ENCODE measurements at regions not wholly inside any gene's neighbourhood (a gene's known extent, or its start where the extent isn't known, plus 50 kb on each side); places are given as distances from the start of the nearest gene placed in this dataset.
"Not testable (repeated sequence)": the region's sequence is repeated elsewhere in the genome, so short reads cannot be mapped to it uniquely, and the experiment has no call there.

GRCh38 chr13:67439365-67439764 lies 209.2 kb upstream of the PCDH9 start:
- DNase-seq = no peak
- no peak for ATAC-seq

- DNase-seq (no peak), ATAC-seq (no peak)
Observed at GRCh38 chr13:67438465-67438864, 208.3 kb upstream of the PCDH9 start.

GRCh38 chr13:67437244-67437643 lies 207.1 kb upstream of the PCDH9 start:
- DNase-seq = no peak
- no peak for ATAC-seq

GRCh38 chr13:67421475-67421874 lies 191.3 kb upstream of the PCDH9 start:
- DNase-seq = no peak
- no peak for ATAC-seq

DNA sequence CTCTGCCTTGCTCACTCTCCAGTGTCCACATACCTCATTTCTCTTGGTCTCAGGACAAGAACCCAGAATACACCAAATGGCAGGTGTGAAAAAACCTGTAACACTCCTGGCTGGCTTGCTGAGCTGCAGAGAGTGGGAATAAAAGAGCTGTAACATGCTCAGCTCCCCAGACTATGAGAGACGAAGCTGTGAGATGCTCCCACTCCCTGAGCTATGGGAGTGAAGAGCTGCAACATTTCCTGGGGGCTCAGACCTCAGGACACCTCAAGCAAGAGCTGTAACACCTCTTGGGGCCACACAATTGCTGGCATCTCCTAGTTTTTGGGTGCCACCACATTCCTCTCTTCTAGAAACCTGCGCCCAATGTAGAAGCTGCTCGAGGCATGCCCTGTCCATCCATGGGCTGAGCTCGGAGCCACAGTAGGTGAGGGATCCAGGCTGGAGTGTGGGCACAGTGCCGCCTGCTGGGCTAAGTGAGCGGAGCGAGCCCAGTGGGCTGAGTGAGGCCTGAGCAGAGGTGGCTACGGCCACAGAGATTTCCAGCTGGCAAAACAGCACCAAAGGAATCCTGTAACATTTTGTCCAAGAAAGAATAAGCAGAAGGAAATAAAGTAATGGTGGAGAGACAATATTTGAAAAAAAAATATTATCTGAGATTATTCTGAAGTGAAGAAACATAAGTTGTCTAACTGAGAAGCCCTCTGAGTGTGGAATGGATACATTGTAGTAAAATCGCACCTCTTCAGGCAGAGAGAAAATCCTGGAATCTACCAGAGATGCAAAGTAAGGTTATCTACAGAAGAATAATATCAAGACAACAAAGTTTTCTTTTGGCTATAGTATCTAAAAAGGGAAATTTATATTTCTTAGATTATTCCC lies 186.2 kb upstream of the PCDH9 start:
- peak; percentile 49 for ATAC-seq
- no peak for DNase-seq

DNA sequence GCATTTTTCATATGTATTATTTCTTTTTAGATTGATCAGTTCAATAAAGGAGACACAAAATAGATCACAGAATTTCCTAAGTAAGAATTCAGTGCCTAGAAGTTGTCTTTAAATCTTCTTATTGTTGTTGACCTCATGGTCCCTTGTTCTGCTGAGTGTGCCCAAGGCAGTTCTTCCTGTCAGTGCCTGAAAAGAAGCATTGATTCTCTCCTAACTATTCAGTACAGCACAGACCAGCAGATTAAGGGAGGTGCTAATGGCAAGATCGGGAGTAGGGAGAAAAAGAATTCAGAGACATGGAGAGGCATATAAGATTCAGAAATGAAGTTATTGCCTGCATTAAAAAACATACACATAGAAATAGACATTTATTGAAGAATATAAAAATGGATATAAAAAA lies 180.5 kb upstream of the PCDH9 start:
- ATAC-seq (no peak), DNase-seq (no peak)

DNA sequence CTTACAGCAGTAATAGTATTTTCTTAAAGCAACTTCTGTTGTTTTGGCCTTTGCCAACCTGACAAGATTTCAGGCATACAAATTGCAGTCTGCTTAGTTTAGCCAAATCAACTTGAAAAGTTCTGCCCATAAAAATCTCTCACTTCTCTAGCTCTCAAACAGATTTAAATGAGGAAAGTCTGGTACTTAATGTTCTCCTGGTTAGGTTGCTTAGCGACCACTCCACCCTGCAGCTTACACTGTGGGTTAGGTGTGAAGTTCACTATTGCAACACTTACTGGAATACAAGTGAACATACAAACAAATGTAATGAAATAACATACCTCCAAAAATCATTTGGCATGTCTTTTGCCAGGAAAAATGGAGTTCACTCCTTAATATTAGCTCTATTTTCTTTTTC lies 178.7 kb upstream of the PCDH9 start:
- DNase-seq (no peak), ATAC-seq (no peak)

DNA sequence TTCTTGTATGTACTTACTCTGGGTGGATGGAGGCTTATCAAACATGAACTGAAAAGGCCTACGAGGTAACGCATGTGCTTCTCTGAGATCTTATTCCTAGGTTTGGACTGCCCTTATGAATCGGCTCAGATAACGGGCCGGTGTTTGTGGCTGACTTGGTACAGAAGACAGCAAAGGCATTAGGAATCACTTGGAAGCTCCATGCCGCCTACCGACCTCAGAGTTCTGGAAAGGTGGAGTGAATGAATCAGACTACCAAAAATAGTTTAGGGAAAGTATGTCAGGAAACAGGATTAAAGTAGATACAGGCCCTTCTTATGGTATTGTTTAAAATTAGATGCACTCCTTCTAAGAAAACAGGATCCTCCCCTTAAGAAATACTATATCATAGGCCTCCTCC lies 172.4 kb upstream of the PCDH9 start:
- DNase-seq (no peak), ATAC-seq (no peak)

DNA sequence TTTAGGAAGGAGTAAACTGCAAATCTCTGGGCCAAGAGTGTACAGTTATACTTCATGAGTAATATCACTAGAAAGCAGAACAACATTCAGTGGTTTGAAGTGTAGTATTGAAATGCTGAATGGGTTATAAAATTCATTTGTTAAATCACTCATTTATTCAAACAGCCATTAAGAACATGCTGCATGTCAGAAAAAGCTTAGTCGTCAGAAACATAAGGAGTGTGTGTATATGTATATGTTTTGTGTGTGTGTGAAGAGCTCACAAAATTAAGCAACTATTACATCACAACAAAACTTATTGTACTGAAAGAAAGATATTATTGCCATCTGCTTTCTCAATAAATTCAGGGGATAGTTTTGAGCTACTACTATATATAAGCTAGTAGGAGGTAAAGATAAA lies 165.4 kb upstream of the PCDH9 start:
- DNase-seq (no peak), ATAC-seq (no peak)

GRCh38 chr13:67392014-67392413 lies 161.9 kb upstream of the PCDH9 start:
- no peak for ATAC-seq
- no peak for DNase-seq

DNA sequence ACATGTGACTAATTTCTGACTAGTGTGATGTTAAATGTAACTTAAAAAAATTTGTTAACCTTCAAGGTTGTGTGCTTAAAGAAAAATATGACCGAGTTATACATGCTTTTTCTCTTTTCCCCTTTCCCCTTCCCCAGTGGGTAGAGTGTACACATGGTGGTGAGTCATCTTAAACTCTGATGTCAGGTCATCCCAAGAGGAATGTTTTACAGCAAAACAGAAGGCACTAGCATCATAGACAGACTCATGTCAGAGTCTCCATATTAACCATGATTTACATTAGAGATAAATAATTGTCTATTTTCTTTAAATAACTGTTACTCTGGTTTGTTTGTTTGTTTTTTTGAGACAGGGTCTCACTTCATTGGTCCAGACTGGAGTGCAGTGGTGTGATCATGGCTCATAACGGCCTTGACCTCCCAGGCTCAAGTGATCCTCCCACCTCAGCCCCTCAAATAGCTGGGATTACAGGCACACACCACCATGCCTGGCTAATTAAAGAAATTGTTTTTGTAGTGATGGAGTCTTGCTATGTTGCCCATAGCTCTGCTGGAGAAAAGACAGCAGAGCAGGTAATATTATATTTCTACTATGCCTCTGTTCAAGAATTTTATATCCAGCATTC lies 160.4 kb upstream of the PCDH9 start:
- no peak for ATAC-seq
- no peak for DNase-seq

- DNase-seq (no peak), ATAC-seq (no peak)
Observed at GRCh38 chr13:67389171-67389570, 159.0 kb upstream of the PCDH9 start.

- DNase-seq = not testable (repeated sequence)
Observed at GRCh38 chr13:67383109-67383757, 153.1 kb upstream of the PCDH9 start.

DNA sequence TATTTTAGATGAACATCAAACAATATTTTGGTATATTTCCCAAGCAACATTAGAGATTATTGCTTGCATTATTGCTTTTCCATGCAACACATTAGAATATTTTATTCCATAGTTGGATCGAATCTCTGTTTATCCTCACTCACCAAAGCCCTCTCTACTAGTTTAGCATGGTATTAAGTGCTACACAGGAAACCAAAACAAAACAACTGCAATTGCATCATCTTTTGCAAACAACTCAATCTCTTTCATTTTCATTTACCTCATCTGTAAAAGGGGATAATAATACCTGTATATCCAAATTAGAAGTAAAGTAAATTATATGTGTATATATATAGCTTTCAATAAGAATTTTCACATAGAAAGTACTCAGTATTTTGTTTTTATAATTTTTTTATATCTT lies 147.8 kb upstream of the PCDH9 start:
- ATAC-seq (no peak), DNase-seq (no peak)

More at GRCh38 chr13:67383109-67383757, 153.1 kb upstream of the PCDH9 start:
- not testable (repeated sequence) for ATAC-seq

DNA sequence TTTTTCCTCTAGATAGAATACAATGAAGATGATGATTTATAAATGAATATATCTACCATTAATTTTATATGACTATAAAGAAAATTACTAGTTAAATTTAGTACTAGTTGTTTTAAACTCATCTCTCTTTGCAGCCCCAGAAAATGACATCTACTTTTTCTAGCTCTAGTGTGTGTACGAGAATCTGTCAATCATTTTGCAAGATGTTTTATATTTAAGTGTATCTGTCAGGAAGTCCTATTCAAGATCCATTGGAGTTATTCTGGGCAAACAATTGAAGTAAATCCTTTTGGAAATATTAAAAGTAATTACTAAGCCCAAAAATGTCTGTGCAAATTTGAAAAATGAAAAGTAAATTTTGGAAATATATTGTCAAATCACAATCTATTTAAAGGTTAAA lies 144.3 kb upstream of the PCDH9 start:
- ATAC-seq = no peak
- no peak for DNase-seq

DNA sequence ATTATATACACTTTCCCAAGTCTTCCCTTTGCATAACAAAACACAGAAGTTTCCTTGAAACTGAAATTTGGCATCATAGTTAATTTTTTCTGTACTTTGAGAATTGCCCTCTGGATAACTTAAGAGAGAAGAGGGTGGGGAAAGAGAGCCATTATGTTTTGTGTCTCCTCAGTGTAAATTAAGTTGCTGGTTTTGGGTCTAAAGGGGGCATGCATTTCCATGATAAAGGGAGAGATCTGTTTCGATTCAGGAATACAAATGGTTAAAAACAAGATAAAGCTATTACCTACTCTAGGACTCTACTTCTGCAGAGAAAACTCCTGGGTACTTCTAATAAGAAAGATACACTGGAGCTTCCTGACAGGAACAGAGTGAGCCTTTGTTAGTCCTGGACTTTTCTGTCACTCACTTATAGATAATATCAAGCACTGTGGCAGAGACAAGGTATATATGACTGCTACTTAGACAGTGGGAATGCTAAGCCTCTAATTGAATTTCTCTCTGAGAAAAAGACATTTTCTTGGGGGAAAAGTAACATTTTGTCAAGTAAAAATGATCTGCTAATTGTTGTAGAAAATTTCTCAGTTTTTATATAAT lies 142.8 kb upstream of the PCDH9 start:
- DNase-seq = no peak
- ATAC-seq = no peak

GRCh38 chr13:67369895-67370660 lies 139.9 kb upstream of the PCDH9 start:
- no peak for DNase-seq
- no peak for ATAC-seq

DNA sequence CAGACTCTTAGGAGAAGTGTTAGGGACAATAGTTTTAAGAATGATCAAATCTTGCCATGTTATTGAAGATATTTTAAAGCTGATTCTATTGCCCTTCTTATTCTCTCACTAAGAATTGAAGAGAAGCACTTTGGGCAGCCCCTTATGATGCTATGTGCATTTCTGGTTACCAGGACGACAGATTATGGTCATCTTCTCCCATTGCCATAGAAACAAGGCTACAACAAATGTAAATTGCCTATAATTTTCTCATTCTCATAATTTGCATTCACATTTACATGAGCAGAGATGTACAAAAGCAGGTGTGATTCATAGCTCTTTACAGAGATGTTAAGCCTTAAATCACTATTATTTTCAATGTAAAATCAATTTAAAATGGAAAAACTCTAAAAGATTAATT lies 137.3 kb upstream of the PCDH9 start:
- no peak for DNase-seq
- ATAC-seq = no peak

DNA sequence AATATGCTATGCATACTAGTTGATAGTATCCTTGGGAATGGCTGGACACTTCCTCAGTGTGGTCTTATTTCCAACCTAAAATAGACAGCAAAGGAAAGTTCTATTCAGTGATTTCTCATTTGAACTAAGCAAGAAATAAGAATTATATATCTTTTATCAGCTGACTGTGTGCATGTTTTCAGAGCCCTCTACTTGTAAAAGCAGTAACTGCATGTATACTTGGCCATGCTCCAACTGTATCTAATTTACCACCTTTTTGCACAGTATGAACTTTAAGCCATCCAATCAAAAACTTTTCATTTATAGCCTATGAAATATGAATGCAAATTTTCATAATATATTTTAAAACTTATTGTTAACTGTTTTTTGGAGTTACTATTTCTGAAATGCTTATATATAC lies 136.4 kb upstream of the PCDH9 start:
- DNase-seq = no peak
- ATAC-seq = no peak

- no peak for ATAC-seq
- no peak for DNase-seq
Observed at GRCh38 chr13:67355812-67356476, 125.8 kb upstream of the PCDH9 start.

GRCh38 chr13:67353941-67354340 lies 123.8 kb upstream of the PCDH9 start:
- DNase-seq (no peak), ATAC-seq (no peak)

DNA sequence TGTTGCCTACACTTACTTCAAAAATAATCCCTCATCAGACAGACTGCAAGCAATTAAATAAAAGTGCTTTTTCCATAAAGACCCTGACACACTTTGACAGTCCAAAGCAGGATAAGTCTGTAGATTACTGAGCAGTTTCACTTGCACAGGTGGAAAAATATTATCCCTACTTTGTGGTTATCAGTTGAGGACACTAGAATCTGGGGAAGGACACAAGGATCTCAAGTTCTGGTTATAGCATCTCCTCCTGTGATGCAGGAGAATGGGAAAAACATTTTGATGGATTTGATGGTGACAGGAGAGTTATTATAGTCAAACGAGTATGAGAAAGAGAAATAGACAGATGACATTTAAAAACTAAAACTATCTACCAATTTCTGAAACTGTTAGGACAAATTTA lies 122.9 kb upstream of the PCDH9 start:
- no peak for ATAC-seq

More for the DNA sequence above, 122.9 kb upstream of the PCDH9 start:
- DNase-seq = no peak
